Activated CD4-positive, CD25-positive, alpha-beta regulatory T cell treated with anti-CD3 and anti-CD28 coated beads, Interleukin-2, amount 50 U/mL, for 16 hours (primary cell): ENCODE measurements at regions not wholly inside any gene's neighbourhood (a gene's known extent, or its start where the extent isn't known, plus 50 kb on each side); places are given as distances from the start of the nearest gene placed in this dataset.
"Not testable (repeated sequence)": the region's sequence is repeated elsewhere in the genome, so short reads cannot be mapped to it uniquely, and the experiment has no call there.

Experiments used
- DNase-seq: peaks from one replicate; pipeline ENCODE4 v3.0.0-alpha.2; 2020; ENCODE audit warnings: low read depth, low spot score

DNA sequence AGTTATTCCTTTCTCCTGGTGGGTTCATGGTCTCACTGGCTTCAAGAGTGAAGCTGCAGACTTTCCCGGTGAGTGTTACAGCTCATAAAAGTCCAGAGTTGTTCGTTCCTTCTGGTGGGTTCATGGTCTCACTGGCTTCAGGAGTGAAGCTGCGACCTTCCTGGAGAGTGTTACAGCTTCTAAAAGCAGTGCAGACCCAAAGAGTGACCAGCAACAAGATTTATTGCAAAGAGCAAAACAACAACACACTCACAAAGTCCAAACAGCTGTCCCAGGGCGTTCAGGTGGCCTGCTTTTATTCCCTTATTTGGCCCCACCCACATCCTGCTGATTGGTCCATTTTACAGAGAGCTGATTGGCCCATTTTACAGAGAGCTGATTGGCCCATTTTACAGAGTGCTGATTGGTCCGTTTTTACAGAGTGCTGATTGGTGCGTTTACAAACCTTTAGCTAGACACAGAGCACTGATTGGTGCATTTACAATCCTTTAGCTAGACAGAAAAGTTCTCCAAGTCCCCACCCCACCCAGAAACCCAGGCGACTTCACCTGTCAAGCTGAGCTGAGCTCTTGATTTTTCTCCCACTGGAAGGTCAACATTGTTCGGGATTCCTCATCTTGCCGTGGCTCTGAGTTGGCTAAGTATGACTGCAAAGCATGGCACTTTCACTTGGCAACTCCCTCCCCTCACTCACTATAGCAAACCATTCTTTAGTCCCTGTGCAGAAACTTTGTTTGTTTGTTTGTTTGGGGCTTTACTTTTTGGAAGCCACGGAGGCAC is 87.3 kb upstream of the EEPD1 start:
- not testable (repeated sequence) for DNase-seq

DNA sequence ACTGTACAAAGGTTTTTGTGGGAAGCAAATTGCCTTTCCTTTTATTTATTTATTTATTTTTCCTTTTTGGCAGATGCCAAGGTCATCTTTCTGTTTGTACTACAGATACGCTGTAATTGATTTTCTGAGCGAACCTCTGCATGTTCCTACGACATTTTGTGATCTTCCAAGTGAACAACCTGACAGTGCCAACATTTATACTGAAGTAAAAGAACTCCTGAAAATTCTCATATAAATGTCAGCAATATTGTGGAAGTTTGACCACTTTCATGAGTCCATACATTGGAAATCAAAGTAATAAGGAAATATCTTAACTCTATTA is 86.8 kb upstream of the EEPD1 start:
- no peak for DNase-seq

DNA sequence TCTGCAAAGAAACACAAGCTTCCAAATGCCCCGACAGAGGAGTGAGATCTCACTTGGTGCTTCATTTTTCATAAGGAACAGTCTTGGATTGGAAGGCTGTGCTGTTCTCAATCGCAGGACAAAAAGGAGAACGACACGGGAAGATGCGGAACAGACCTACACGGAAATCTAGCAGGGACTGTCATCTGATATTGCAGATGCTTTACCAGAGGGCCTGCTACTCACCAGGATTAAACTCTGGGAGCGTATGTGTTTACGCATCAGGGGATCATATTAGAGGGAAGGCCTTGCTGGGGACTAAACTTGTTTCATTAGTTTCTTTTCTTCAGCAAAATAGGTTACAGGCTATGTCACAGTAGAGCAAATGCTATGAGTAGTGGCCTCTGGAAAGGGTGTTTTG is 82.8 kb upstream of the EEPD1 start:
- no peak for DNase-seq

DNA sequence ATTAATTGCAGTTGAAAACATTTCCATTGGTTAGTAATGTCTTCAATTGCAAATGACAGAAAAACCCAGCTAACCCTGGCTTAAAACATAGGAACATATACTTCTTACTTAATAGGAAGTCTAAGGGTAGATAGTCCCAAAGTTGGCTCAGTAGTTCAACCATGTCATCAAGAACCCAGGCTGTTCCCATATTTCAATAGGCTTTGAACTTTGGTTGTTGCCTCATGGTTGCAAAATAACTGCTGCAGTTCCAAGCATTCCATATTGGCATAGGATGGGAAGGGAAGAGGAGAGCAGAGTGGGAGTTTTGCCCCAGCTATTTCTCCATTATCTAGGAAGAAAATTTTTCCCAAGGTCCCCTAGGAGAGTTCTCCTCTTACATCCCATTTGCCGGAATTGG is 81.4 kb upstream of the EEPD1 start:
- DNase-seq = no peak

DNA sequence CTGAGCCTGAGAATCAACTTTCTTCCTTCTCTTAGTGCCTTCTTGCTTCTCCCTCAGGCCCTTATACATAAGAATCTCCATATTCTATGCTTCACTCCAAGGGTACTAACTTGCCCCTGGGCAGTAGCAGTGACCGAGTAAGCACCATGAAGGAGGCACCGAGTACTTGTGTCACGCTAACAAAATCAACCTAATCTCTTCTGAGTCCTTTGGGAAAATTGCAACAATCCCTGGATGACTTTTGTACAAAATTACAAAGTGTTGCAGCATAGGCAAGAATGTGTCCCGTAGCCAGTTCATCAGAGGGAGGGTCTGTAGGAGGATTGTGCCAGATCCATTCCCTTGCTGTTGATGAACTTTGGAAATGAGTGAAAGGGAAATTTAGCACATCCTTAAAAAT is 80.4 kb upstream of the EEPD1 start:
- no peak for DNase-seq

DNA sequence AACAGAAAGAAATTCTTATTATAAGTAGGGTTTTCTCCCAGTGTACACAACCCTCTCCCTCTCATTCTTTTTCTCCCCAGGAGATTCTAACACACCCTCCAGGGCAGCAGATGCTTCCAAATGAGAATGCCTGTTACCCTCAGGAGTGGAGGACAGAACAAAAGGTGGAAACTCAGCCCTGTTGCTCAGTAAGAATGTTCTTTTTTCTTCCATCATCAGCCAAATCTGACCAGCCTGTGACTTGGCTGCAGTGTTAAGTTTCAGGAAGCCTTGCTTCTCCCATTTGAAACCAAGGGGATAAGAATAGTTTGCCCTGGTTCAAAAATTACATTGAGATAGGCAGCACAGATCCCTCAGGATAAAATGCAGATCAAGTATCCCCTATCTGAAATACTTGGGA is 77.5 kb upstream of the EEPD1 start:
- DNase-seq = no peak

DNA sequence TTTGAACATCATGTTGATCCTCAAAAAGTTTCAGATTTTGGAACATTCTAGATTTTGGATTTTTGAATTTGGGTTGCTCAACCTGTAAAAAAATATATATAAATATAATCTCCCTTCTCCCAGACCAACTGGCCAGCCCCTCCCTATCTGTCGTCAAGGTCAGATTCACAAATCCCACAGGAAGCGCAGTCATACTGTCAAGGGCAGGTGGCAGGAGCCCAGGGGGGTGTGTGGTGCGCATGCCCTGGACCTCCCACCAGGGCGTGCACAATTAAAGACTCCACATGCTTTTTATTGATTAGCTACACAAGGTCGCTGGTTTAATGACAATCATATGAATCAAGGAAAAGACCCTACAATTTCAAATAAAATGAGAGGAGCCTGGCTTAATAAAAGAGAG is 77.0 kb upstream of the EEPD1 start:
- no peak for DNase-seq

DNA sequence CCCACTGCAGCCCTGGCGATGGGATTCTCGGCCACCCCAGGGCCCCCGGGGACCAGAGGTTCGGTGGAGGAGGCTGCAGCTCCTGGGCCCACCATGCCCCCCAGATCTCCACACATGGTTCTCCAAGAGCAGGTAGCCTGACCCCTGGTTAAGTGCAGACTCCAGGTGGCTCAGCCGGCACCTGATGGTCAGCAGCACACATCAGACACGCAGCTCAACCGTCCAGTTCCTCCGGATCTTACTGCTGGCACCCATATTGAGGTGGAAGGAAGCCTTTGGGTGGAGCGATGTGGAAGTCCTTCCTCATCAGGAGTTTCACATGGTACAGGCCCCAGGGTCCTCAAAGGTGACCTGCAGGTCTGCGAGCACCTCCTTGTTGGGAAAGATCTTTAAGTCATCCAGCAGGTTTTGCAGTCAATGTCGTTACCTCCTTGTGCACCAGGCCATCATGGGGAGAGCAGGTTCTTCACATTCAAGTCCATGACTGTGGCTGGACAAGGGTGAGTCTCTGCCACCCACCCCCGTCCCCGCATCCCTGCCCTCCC is 74.2 kb upstream of the EEPD1 start:
- DNase-seq = no peak

DNA sequence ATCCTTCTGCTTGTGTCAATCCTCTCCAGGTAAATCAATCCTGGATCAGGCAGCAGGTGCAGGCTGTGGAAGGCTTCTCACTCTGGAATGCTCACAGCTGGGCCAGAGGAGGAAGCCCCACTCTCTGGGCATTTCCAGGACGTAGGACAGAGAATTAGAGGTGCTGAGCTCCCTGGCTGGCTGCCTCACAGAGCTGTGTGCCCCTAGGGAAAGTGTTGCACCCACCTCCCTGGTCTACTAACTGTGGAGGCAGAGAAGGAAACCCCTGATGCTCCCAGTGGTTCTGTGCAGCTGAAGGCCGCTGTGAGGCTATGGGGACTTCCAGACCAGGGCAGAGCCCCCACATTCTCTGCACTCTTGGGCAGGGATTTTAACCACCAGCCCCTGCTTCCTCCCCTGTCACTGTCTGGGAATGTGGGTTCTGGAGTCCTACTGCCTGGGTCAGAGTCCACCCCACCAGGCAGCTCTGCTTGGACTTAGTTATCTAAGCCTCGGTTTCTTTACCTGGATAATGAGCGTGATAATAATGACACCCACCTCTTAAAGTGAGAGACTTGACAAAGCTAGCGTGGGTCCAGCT is 73.5 kb upstream of the EEPD1 start:
- no peak for DNase-seq

DNA sequence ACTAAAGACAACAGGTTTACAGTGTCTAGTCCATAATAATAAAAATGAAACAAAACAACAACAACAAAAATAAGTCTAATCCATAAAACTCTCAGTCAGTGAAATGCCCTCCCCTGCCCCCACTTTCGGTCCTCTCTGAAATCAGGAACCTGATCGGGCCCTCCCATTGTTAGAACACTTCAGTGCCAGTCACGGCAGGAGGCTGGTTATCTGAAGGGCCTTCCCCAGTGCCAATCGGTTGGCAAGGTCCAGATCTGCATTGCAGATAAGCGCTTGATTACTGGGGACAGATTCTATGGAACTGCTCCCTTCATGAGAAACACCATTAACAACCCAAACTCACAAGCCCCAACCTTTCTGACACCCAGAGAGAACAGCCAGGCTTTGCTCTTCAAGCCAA is 72.2 kb upstream of the EEPD1 start:
- DNase-seq = no peak

DNA sequence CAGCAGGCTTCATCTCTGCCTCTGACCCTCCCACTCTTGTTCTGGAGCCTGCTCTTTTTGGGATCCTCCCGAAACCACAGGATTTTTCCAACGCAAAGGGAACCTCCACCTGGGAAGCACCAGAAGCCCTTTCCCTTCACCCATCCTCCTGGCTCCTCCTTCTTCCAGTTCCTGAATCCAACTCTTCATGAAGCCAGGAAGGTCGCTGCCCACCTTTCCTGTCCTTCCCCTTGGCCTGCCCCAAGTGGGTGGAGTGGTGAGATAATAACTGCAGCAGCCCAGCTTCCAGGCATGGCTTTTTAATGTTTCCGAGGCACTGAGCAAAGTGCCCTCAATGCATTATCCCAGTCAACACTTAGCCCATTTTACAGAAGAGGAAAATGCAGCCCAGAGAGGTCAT is 70.8 kb upstream of the EEPD1 start:
- DNase-seq = no peak

DNA sequence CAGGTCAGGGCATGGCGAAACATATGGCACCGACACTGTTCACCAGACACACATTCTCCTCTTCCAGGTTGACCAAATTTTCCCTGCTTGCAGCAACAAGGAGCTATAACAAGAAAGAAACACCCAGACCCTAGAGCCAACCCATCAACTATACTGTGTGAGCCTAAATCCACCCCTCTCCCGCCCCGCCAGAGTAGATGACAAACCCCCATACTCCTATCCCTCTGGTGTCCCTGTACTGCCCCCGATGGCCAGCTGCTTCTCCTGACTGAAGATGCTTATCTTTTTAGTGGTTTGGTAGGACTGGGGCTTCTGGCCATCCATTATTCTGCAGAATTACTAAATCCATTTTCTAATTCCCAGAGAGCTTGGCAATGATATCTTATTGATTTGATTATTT is 70.1 kb upstream of the EEPD1 start:
- DNase-seq = no peak

DNA sequence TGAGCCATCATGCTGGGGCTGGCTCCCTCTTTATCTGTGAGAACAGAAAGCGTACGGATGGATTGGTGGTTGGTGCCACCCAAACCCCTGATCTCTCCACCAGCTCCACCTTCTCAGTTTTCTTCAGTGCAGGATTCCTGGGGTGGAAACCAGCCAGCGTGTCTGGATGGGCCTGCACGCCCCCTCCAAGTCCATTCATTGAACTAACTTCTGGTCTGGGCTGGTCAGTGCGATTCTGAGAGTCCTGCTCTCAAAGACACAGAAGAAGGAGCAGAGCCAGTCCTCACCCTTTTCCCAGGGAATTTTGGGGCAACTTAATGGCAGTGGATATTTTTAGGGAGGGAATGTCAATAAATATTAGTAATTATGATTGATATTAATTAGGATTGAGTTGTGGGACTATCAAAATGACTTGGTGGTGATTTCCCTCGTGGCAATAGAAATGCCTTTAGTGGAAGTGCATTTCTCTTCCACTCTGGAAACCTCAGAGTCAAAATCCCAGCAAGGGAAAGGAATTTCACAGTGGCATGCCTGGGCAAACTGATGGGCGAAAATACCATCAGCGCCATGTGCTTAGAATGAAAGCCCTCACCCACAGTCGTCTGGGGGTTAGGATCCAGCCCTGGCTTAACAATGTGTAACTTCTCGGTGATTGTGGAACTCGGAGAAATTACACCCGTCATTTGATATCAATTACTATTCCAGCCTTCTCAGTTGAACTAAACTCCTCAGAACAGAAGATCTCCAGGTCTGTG is 69.3 kb upstream of the EEPD1 start:
- DNase-seq = no peak

DNA sequence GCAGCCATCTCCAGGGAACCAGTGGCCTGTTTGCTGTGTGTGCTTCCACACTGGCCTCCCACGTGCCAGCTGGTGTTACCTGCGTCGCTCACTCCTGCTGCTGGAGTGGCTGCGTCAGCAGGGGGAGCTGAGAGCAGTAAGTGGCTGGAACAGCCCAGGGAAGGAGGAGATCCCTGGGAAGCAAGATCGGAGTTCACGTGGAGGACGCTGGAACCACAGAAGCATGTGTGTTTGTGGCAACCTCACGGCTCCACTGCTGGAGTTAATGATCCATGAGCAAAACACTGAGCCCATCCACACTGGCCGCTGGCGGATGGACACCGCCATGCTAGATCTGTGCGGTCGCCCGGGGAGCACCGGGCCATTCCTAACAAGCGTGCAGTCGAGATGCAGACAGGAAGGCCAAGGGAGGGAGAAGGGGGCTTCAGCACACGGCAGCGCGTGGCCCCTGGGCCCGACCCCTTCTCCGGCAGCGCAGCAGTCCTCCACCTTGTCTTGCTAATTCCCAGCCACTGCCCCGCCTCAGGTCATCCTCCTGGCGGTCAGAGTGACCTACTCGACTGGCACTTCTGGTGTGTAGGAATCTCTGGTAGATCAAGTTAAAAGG is 68.5 kb upstream of the EEPD1 start:
- DNase-seq = no peak

DNA sequence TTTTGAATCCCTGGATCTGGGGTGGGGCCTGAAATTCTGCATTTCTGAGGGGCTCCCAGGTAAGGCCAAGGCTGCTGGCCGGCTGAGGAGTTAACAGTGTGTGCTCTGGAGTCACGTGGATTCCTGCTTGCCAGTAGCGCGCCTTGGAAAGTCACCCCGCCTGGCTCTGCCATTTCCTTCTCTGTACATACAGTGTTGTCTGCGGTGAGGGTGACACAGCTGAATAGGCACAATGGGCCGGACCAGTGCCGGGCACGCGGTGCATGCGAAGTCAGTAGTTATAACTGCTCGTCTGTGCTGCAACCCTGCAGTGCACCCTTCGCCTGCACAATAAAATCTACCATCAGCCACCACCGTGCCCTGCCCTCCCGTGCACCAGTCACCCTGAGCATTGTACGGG is 68.0 kb upstream of the EEPD1 start:
- DNase-seq = no peak

DNA sequence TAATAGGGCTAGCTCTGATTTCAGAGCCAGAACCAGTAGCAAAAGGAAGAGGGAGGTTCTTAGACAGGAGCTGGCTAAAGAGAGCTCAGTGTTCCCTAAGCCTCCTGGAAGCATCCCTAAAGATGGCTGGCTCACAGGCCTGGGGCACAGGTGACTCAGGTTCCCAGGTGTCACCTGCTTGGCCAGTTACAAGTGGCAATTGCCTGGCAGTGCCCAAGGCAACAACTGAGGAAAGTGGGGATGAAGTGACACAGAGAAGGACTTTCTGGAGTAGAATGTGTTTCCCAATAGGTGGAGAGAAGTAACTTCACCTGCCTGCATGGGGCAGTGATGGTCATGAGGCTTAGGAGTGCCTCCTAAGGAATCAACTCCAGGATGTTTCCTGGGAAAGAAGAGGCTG is 66.5 kb upstream of the EEPD1 start:
- no peak for DNase-seq

DNA sequence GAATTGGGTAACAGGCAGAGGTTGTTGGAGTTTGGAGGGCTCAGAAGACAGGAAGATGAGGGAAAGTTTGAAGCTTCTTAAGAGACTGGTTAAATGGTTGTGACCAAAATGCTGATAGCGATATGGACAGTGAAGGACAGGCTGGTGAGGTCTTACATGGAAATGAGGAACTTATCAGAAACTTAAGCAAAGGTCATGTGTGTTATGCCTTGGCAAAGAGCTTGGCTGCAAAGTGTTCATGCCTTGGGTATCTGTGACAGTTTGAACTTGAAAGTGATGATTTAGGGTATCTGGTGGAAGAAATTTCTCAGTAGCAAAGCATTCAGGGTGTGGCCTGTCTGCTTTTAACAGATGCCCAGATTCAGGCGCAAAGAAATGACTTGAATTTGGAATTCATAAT is 64.5 kb upstream of the EEPD1 start:
- DNase-seq = no peak

DNA sequence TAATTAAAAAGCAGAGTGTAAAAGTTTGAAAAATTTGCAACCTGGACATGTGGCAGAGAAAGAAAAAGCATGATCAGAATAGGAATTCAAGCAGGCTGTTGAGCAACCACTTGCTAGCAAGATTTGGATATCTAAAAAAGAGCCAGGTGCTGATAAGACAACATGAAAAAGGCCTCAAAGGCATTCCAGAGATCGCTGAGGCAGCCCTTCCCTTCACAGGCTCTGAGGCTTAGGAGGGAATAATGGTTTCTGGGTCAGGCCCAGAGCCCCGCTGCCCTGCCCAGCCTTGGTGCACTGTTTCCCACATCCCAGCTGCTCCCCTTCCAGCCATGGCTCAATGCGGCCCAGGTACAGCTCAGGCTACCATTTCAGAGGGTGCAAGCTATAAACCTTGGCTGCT is 64.1 kb upstream of the EEPD1 start:
- no peak for DNase-seq

DNA sequence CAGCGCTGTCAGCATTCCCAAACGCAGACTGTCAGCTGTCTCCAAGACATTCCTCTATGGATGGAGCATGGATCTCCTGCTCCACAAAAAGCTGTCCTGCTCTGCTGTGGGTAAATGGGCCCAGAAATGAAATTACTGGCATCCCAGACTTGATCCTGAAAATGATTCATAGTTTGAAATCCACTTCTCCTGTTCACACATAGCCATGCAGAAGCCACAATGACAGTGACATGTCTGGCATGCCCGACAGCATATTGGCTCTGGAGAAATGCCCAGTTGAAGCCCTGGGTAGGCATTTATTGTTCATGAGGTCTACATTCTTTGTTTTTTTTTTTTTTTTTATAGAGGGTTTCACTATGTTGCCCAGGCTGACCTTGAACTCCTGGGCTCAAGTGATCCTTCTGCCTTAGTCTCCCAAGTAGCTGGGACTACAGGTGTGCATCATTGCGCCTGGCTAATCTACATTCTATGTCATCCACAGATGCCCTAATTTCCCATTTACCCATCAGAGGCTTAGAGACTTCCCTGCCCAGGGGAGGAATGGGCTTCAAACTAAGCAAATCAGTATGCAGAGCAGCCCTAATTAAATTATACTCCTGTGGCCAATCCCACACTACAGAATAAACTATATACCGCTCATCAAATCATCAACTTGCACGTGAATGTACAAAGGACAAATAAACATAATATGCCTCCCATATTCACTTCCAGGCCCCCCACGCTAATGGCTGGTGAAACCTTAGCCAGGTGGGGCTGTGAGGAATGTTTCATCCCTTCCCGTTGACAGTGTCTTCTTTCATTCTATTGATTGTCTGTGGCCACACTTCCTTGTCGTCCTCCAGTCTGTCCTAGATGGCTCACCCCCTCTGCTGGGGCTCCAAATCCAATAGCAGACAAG is 61.8 kb upstream of the EEPD1 start:
- no peak for DNase-seq

DNA sequence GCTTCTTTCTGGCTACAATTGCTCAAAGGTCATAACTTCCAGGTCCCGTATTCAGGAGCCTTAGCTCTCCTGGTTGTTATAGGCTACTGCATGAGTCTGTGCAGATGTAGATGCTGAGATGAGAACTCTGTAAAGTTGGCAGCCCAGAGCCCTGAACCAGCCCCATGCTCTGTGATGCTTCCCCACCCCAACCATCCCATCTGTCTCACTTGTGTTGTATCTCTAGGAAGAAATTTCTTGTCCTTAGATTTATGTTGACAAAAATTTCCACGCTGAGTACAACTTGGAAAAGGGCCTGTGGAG is 61.2 kb upstream of the EEPD1 start:
- no peak for DNase-seq

DNA sequence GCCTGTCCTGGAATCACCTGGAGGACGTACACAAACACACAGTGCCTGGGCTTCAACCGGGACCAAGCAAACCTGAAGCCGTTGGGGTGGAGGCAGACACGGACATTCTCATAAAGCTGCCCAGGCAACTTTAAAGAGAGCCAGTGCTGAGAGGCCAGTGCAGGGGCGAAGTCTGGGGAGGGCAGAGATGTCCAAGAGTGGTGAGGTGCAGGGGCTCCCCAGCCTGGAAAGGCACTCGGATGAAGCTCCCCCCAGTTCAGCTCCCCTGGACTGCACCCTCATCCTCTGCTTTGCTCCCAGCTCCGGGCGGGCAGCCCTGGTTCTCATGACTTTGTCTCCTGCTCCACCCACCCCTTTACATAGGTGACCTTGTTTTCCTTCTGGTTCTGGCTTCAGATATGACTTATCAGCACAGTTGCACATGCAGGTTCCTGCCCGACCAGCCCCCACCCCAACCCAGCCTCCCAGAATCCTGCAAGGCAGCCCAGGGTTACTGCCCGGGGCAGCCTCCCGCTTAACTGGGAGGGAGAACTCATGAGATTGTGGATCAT is 60.8 kb upstream of the EEPD1 start:
- DNase-seq = no peak
